H1 (cell line): ENCODE measurements at regions not wholly inside any gene's neighbourhood (a gene's known extent, or its start where the extent isn't known, plus 50 kb on each side); places are given as distances from the start of the nearest gene placed in this dataset.
A peak's percentile ranks its signal among the peaks of the same experiment; 100 is the strongest.

Experiments used
- CTCF ChIA-PET: fragments of 300-600 bp; sonication (Branson Sonifier 250); formaldehyde crosslinking; loops from one replicate; lab custom pipeline; 2021; ENCODE audit not compliant: partially characterized antibody; lab: Charles Lee
- POLR2A ChIA-PET: fragments of 300-600 bp; sonication (Branson Sonifier 250); formaldehyde crosslinking; loops from one replicate; lab custom pipeline; 2021; ENCODE audit warnings: inconsistent platforms; ENCODE audit not compliant: partially characterized antibody; lab: Charles Lee
- DNase-seq, 2 experiments: peaks; one replicate each; pipeline versions ENCODE4 v3.0.0 to v3.0.0-alpha.2; 2010 to 2022; ENCODE audit warnings: low spot score in 2 of 2, low read depth in 1 of 2, mixed read lengths in 1 of 2
- FAIRE-seq: peaks from 2 replicates; lab custom pipeline; 2011; peaks lifted over from hg19 to GRCh38; lab: Jason Lieb, UNC
- H2AFZ ChIP-seq: 2 replicates; pipeline ENCODE4 v1.8.1; 2012; ENCODE audit warnings: low read length, inconsistent platforms
- H2AK5ac ChIP-seq: 2 replicates; pipeline ENCODE4 v1.6.1; 2013; ENCODE audit warnings: low read depth, low read length
- H2BK120ac ChIP-seq: replicated peaks from 2 replicates; pipeline ENCODE3; 2013; ENCODE audit warnings: low read depth, low read length, inconsistent platforms
- H2BK12ac ChIP-seq: 2 replicates; pipeline ENCODE4 v1.6.1; 2013; ENCODE audit warnings: low read depth, low read length
- H2BK15ac ChIP-seq: 2 replicates; pipeline ENCODE4 v1.6.1; 2013; ENCODE audit warnings: low read length
- H2BK20ac ChIP-seq: 2 replicates; pipeline ENCODE4 v1.6.1; 2013; ENCODE audit warnings: low read length
- H2BK5ac ChIP-seq: 2 replicates; pipeline ENCODE4 v1.6.1; 2013; ENCODE audit warnings: low read depth, low read length
- H3K14ac ChIP-seq: 2 replicates; pipeline ENCODE4 v1.6.1; 2013; ENCODE audit warnings: inconsistent platforms; ENCODE audit not compliant: insufficient read length
- H3K18ac ChIP-seq: 2 replicates; pipeline ENCODE4 v1.6.1; 2013; ENCODE audit warnings: low read length; ENCODE audit errors: extremely low read depth
- H3K23ac ChIP-seq: 2 replicates; pipeline ENCODE4 v1.6.1; 2013; ENCODE audit warnings: inconsistent platforms; ENCODE audit not compliant: insufficient read length
- H3K23me2 ChIP-seq: 2 replicates; pipeline ENCODE4 v1.6.1; 2013; ENCODE audit warnings: low read depth, low read length
- H3K27ac ChIP-seq: 2 replicates; pipeline ENCODE4 v1.6.1; 2011; ENCODE audit warnings: low read depth, low read length, inconsistent platforms
- H3K27me3 ChIP-seq, 4 experiments: replicated peaks in 1 of 4; 1 replicate in 1 of 4; 2 replicates in 3 of 4; pipeline versions ENCODE4 v1.6.1 to v1.8.1; 2011 to 2013; ENCODE audit warnings: low read length in 3 of 4, mild to moderate bottlenecking in 3 of 4, inconsistent platforms in 2 of 4, mixed read lengths in 2 of 4, moderate library complexity in 1 of 4; ENCODE audit not compliant: control insufficient read depth in 3 of 4, insufficient read depth in 3 of 4; ENCODE audit errors: extremely low read depth in 1 of 4
- H3K36me3 ChIP-seq, 4 experiments: 2 replicates each; pipeline versions ENCODE4 v1.6.1 to v1.8.1; 2011 to 2013; ENCODE audit warnings: mild to moderate bottlenecking in 4 of 4, low read length in 3 of 4, moderate library complexity in 2 of 4, control low read depth in 1 of 4, inconsistent platforms in 1 of 4; ENCODE audit not compliant: insufficient read depth in 4 of 4, control insufficient read depth in 2 of 4
- H3K4ac ChIP-seq: replicated peaks from 2 replicates; pipeline ENCODE3; 2013; ENCODE audit warnings: low read length, low read depth, mixed read lengths, inconsistent platforms; ENCODE audit not compliant: insufficient read length
- H3K4me1 ChIP-seq, 4 experiments: replicated peaks in 1 of 4; 1 replicate in 1 of 4; 2 replicates in 3 of 4; pipeline versions ENCODE4 v1.6.1 to v1.8.1; 2011 to 2013; ENCODE audit warnings: low read length in 3 of 4, inconsistent platforms in 2 of 4, mixed read lengths in 1 of 4; ENCODE audit not compliant: insufficient read depth in 4 of 4, control insufficient read depth in 3 of 4
- H3K4me2 ChIP-seq, 2 experiments: 2 replicates each; pipeline versions ENCODE4 v1.6.1 to v1.8.1; 2011 to 2013; ENCODE audit warnings: low read depth in 2 of 2, low read length in 2 of 2, control low read depth in 1 of 2, inconsistent platforms in 1 of 2, mild to moderate bottlenecking in 1 of 2; ENCODE audit not compliant: insufficient read depth in 1 of 2
- H3K4me3 ChIP-seq, 4 experiments: fragments of 200-600, 300-600 bp in 1 of 4; sonication (generic), shearing (Covaris generic), sonication (Bioruptor Twin) in 1 of 4; 2 replicates each; pipeline versions ENCODE4 v1.5.1 to v1.8.1; 2011 to 2016; ENCODE audit warnings: low read length in 4 of 4, low read depth in 3 of 4, control low read depth in 2 of 4, inconsistent platforms in 2 of 4, mild to moderate bottlenecking in 2 of 4, mixed read lengths in 1 of 4, moderate library complexity in 1 of 4; ENCODE audit not compliant: insufficient read depth in 2 of 4; ENCODE audit errors: extremely low read depth in 1 of 4
- H3K56ac ChIP-seq: replicated peaks from 2 replicates; pipeline ENCODE3; 2013; ENCODE audit warnings: low read depth, mild to moderate bottlenecking, mixed read lengths, low read length, inconsistent platforms; ENCODE audit not compliant: insufficient read length
- H3K79me1 ChIP-seq: 2 replicates; pipeline ENCODE4 v1.6.1; 2013; ENCODE audit warnings: low read depth, low read length, control low read depth
- H3K79me2 ChIP-seq, 2 experiments: 2 replicates each; pipeline versions ENCODE4 v1.6.1 to v1.8.1; 2012 to 2013; ENCODE audit warnings: low read length in 2 of 2, mild to moderate bottlenecking in 2 of 2, inconsistent platforms in 1 of 2; ENCODE audit not compliant: insufficient read depth in 2 of 2, control insufficient read depth in 1 of 2
- H3K9ac ChIP-seq, 4 experiments: replicated peaks in 1 of 4; 1 replicate in 1 of 4; 2 replicates in 3 of 4; pipeline versions ENCODE4 v1.6.1 to v1.8.1; 2011 to 2013; ENCODE audit warnings: low read depth in 3 of 4, low read length in 3 of 4, control low read depth in 2 of 4, mild to moderate bottlenecking in 2 of 4, moderate library complexity in 2 of 4, inconsistent platforms in 1 of 4; ENCODE audit errors: extremely low read depth in 1 of 4
- H3K9me3 ChIP-seq, 2 experiments: 2 replicates each; pipeline versions ENCODE4 v1.6.1 to v1.8.1; 2012 to 2013; ENCODE audit warnings: mild to moderate bottlenecking in 2 of 2, moderate library complexity in 2 of 2, control low read depth in 1 of 2, inconsistent platforms in 1 of 2, low read depth in 1 of 2, low read length in 1 of 2, mixed read lengths in 1 of 2; ENCODE audit not compliant: insufficient read depth in 2 of 2
- H4K20me1 ChIP-seq, 2 experiments: replicated peaks in 1 of 2; 2 replicates each; pipeline versions ENCODE3 to v1.8.1; 2011 to 2013; ENCODE audit warnings: inconsistent platforms in 2 of 2, low read length in 2 of 2, mild to moderate bottlenecking in 1 of 2; ENCODE audit not compliant: insufficient read depth in 2 of 2, control insufficient read depth in 1 of 2
- H4K5ac ChIP-seq: 2 replicates; pipeline ENCODE4 v1.6.1; 2013; ENCODE audit warnings: low read length, low read depth, mixed read lengths, inconsistent platforms; ENCODE audit not compliant: insufficient read length
- H4K8ac ChIP-seq: 2 replicates; pipeline ENCODE4 v1.8.0; 2013; ENCODE audit warnings: mild to moderate bottlenecking, moderate library complexity, low read length, inconsistent platforms; ENCODE audit not compliant: insufficient read depth; ENCODE audit errors: extremely low read depth
- H4K91ac ChIP-seq: replicated peaks from 2 replicates; pipeline ENCODE3; 2013; ENCODE audit warnings: low read length, mixed read lengths, inconsistent platforms; ENCODE audit not compliant: insufficient read length
- CEBPB ChIP-seq: IDR thresholded peaks from 2 replicates; pipeline ENCODE4 v1.6.1; 2012; ENCODE audit warnings: low read depth, low read length
- GTF2F1 ChIP-seq: IDR thresholded peaks from 2 replicates; pipeline ENCODE4 v1.6.1; 2012; ENCODE audit warnings: low read depth, low read length, improper control_type of control experiment, borderline replicate concordance
- HDAC6 ChIP-seq: IDR thresholded peaks from one replicate; pipeline ENCODE4 v1.7.1; 2012; ENCODE audit warnings: low read depth, mild to moderate bottlenecking, inconsistent platforms, low read length, moderate library complexity
- SIX5 ChIP-seq: IDR thresholded peaks from 2 replicates; pipeline ENCODE4 v1.6.1; 2011; ENCODE audit warnings: mild to moderate bottlenecking, low read depth, low read length
- WGBS, 2 experiments: shearing (Covaris generic) in 1 of 2; methylation state at CpG; one replicate each; pipeline versions ENCODE4 v1.1.6 to v1.1.7; 2013 to 2015; ENCODE audit warnings: low lambda C conversion rate in 2 of 2, mixed read lengths in 2 of 2, inconsistent platforms in 1 of 2, low coverage in 1 of 2, missing lambda C conversion rate in 1 of 2; ENCODE audit not compliant: insufficient replicate concordance in 2 of 2, insufficient coverage in 1 of 2, insufficient read length in 1 of 2; ENCODE audit errors: extremely low coverage in 1 of 2, missing lambda C conversion rate in 1 of 2; 5-methylcytosine and 5-hydroxymethylcytosine counted together

DNA sequence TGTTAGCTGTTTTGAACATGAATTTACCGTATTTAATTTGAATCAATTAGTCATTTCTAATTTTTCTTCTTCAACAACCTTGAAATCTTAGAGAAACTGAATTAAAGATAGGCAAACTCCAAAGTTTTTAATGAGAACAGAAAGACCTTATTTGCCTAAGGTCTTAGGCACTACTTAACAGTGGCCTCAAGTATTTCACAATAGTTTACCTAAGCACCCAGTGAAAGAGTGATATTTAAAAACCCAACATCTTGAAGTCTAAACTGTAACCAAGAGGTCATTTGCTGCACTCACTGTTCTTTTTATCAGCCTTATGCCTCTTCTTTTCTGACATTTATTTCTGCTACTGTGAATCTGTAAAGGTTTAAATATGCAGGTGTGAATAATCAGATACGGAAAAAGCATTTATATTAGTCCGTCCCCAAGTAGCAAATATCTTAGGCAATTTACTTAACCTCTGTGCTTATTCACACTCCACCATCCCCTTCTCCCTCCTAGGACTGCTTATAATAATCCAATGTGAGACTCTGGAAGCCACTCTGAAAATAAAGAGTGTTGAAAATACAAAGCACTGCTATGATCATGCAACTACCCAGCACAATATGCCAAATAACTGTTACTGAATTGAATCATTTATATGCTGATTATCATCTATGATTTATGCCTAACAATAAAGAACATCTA lies 105.7 kb downstream of the ELAPOR2 start:
- H4K91ac ChIP-seq, result no peak overlapping the region
- no peak overlapping the region for H2BK120ac ChIP-seq
- peaks cover 0 to 13% (median 0%) of the 10 kb centered on the region in 4 experiments; a peak in 1 of 7 replicates for H3K4me1 ChIP-seq
- H3K56ac ChIP-seq, result no peak overlapping the region
- H4K8ac ChIP-seq, result no peak overlapping the region
- H3K27ac ChIP-seq, result no peak overlapping the region
- no peaks in the 10 kb centered on the region for H3K23me2 ChIP-seq
- H3K27me3 ChIP-seq, result no peaks in the 10 kb centered on the region
- H3K23ac ChIP-seq, result no peak overlapping the region
- no peak overlapping the region for H3K4me2 ChIP-seq
- H3K9ac ChIP-seq, result no peak overlapping the region
- peaks cover 6% of the 10 kb centered on the region for H3K79me1 ChIP-seq
- no peak overlapping the region for H4K5ac ChIP-seq
- H3K4ac ChIP-seq, result no peak overlapping the region
- H3K79me2 ChIP-seq, result peaks cover 0 to 28% of the 10 kb centered on the region in 2 experiments; a peak in 1 of 4 replicates
- POLR2A ChIA-PET, result no interaction called here
- FAIRE-seq (no peak), DNase-seq (no peak)
- H3K9me3 ChIP-seq, result no peaks in the 10 kb centered on the region
- no peak overlapping the region for H2AK5ac ChIP-seq
- no peak overlapping the region for H2AFZ ChIP-seq
- no peak overlapping the region for H3K14ac ChIP-seq
- peaks cover 3 to 7% of the 10 kb centered on the region in 2 experiments for H4K20me1 ChIP-seq
- no peaks in the 10 kb centered on the region for H3K36me3 ChIP-seq
- no peak overlapping the region for H3K4me3 ChIP-seq
- no peak overlapping the region for H2BK12ac ChIP-seq
- 80% methylated on average over 3 of the region's 3 CpGs; no CpG with 5 or more reads in 1 of the 2 experiments for WGBS, 2 experiments
- no peak overlapping the region for H2BK15ac ChIP-seq
- H2BK20ac ChIP-seq, result no peak overlapping the region
- H2BK5ac ChIP-seq, result no peak overlapping the region
- H3K18ac ChIP-seq, result no peak overlapping the region
- CTCF ChIA-PET, result no interaction called here
- TF ChIP-seq SIX5 (no peak), HDAC6 (no peak), CEBPB (peak; percentile 76), GTF2F1 (no peak)
